K562 (cell line): ENCODE measurements at regions not wholly inside any gene's neighbourhood (a gene's known extent, or its start where the extent isn't known, plus 50 kb on each side); places are given as distances from the start of the nearest gene placed in this dataset.

ENCODE experiments used
- ARID3B ChIP-seq: fragments of 250-450 bp; sonication (Bioruptor Pico); IDR thresholded peaks from 2 replicates; pipeline ENCODE4 v1.4.0; 2020; ENCODE audit warnings: borderline replicate concordance
- BACH1 ChIP-seq: fragments of 200-800 bp; sonication (Bioruptor generic); IDR thresholded peaks from 2 replicates; pipeline ENCODE4 v1.6.1; 2016; ENCODE audit warnings: missing genetic modification characterization, missing compliant biosample characterization
- CBFA2T3 ChIP-seq: fragments of 450-650 bp; IDR thresholded peaks from 2 replicates; pipeline ENCODE4 v1.6.1; 2017
- PCBP1 ChIP-seq: fragments of 200-400 bp; formaldehyde crosslinking; IDR thresholded peaks from 2 replicates; pipeline ENCODE4 v1.6.1; 2018; ENCODE audit warnings: mild to moderate bottlenecking, low read depth, low read length; ENCODE audit not compliant: poor library complexity, severe bottlenecking
- RAD51 ChIP-seq: fragments of 450-650 bp; IDR thresholded peaks from 2 replicates; pipeline ENCODE4 v1.7.1; 2016; ENCODE audit warnings: low read depth, mild to moderate bottlenecking, borderline replicate concordance
- ZBTB9 ChIP-seq: fragments of 450-650 bp; formaldehyde crosslinking; IDR thresholded peaks from 2 replicates; pipeline ENCODE4 v1.4.0; 2020; ENCODE audit warnings: mild to moderate bottlenecking, moderate library complexity
- ZNF143 ChIP-seq: sonication (generic); formaldehyde crosslinking; IDR thresholded peaks from 2 replicates; pipeline ENCODE4 v1.9.0; 2022; ENCODE audit warnings: mild to moderate bottlenecking, missing genetic modification reagents
- TF ChIP-seq, protein P1 (sequence below): sonication (generic); formaldehyde crosslinking; IDR thresholded peaks from 2 replicates; pipeline ENCODE4 v1.8.1; 2023; ENCODE audit warnings: mild to moderate bottlenecking, missing genetic modification reagents

- no peak for TF ChIP-seq ZBTB9
- TF ChIP-seq RAD51 = no peak
- TF ChIP-seq ZNF143 (CRISPR knock-in tag) = no peak
- no peak for TF ChIP-seq ARID3B (CRISPR knock-in tag)
- TF ChIP-seq, protein P1, sequence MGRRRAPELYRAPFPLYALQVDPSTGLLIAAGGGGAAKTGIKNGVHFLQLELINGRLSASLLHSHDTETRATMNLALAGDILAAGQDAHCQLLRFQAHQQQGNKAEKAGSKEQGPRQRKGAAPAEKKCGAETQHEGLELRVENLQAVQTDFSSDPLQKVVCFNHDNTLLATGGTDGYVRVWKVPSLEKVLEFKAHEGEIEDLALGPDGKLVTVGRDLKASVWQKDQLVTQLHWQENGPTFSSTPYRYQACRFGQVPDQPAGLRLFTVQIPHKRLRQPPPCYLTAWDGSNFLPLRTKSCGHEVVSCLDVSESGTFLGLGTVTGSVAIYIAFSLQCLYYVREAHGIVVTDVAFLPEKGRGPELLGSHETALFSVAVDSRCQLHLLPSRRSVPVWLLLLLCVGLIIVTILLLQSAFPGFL (CRISPR knock-in tag) = no peak
- no peak for TF ChIP-seq PCBP1
- no peak for TF ChIP-seq BACH1 (tag)
- peak; percentile 81 for TF ChIP-seq CBFA2T3
Measured at GRCh38 chr5:3835811-3836210, 240.2 kb downstream of the IRX1 start (continued).
